RWPE2 (cell line): ENCODE measurements at regions not wholly inside any gene's neighbourhood (a gene's known extent, or its start where the extent isn't known, plus 50 kb on each side); places are given as distances from the start of the nearest gene placed in this dataset.

ENCODE experiments used
- ATAC-seq: fragments of 200-7000 bp; cut with Tn5 transposase; 3 replicates; pipeline ENCODE4 v1.9.1; 2021; ENCODE audit warnings: low read depth
- DNase-seq: peaks from one replicate; pipeline ENCODE4 v3.0.0-alpha.2; 2020; ENCODE audit warnings: low spot score
- H3K27ac ChIP-seq: fragments of 450-650 bp; 2 replicates; pipeline ENCODE4 v1.5.1; 2017; ENCODE audit warnings: mild to moderate bottlenecking; ENCODE audit not compliant: poor library complexity, severe bottlenecking
- H3K27me3 ChIP-seq: fragments of 250-450 bp; sonication (Bioruptor Pico); 2 replicates; pipeline ENCODE4 v1.5.1; 2021; ENCODE audit warnings: mild to moderate bottlenecking, moderate library complexity; ENCODE audit not compliant: insufficient read depth, poor library complexity, severe bottlenecking
- H3K36me3 ChIP-seq: fragments of 250-450 bp; sonication (Bioruptor Pico); 2 replicates; pipeline ENCODE4 v1.5.1; 2020; ENCODE audit warnings: low read depth, mild to moderate bottlenecking, moderate library complexity
- H3K4me1 ChIP-seq: fragments of 250-450 bp; sonication (Bioruptor Pico); 2 replicates; pipeline ENCODE4 v1.5.1; 2021; ENCODE audit warnings: mild to moderate bottlenecking, moderate library complexity; ENCODE audit not compliant: insufficient read depth, poor library complexity, severe bottlenecking
- H3K4me3 ChIP-seq: fragments of 250-450 bp; sonication (Bioruptor Pico); 2 replicates; pipeline ENCODE4 v1.5.1; 2021; ENCODE audit warnings: mild to moderate bottlenecking, moderate library complexity; ENCODE audit not compliant: severe bottlenecking
- H3K9me3 ChIP-seq: fragments of 250-450 bp; sonication (Bioruptor Pico); 2 replicates; pipeline ENCODE4 v1.5.1; 2021; ENCODE audit warnings: mild to moderate bottlenecking, moderate library complexity; ENCODE audit not compliant: severe bottlenecking
- CTCF ChIP-seq: fragments of 450-650 bp; IDR thresholded peaks from one replicate; pipeline ENCODE4 v1.5.1; 2017; ENCODE audit warnings: mild to moderate bottlenecking, moderate library complexity; ENCODE audit not compliant: poor library complexity, severe bottlenecking

GRCh38 chr3:73197187-73197586, 135.7 kb downstream of the EBLN2 start:
- H3K27ac ChIP-seq = no peak overlapping the region
- no peak overlapping the region for H3K4me3 ChIP-seq
- H3K9me3 ChIP-seq = no peaks in the 10 kb centered on the region
- no peaks in the 10 kb centered on the region for H3K4me1 ChIP-seq
- TF ChIP-seq CTCF = no peak
- no peaks in the 10 kb centered on the region for H3K36me3 ChIP-seq
- H3K27me3 ChIP-seq = no peaks in the 10 kb centered on the region
- ATAC-seq (no peak), DNase-seq (no peak)

GRCh38 chr3:73203101-73203500, 141.6 kb downstream of the EBLN2 start:
- H3K27ac ChIP-seq = no peak overlapping the region
- H3K9me3 ChIP-seq = no peaks in the 10 kb centered on the region
- H3K27me3 ChIP-seq = no peaks in the 10 kb centered on the region
- ATAC-seq = no peak
- H3K4me1 ChIP-seq = no peaks in the 10 kb centered on the region
- DNase-seq = no peak
- H3K4me3 ChIP-seq = no peak overlapping the region
- no peak for TF ChIP-seq CTCF
- no peaks in the 10 kb centered on the region for H3K36me3 ChIP-seq

- TF ChIP-seq CTCF = no peak
- no peak overlapping the region for H3K27ac ChIP-seq
- ATAC-seq (no peak), DNase-seq (no peak)
- H3K9me3 ChIP-seq = no peaks in the 10 kb centered on the region
- H3K27me3 ChIP-seq = no peaks in the 10 kb centered on the region
- no peaks in the 10 kb centered on the region for H3K36me3 ChIP-seq
- H3K4me3 ChIP-seq = no peak overlapping the region
- no peaks in the 10 kb centered on the region for H3K4me1 ChIP-seq
These were observed 142.2 kb downstream of the EBLN2 start for GRCh38 chr3:73203633-73204032.

- ATAC-seq (no peak), DNase-seq (no peak)
- Histone ChIP-seq H3K9me3 (no peaks in the 10 kb centered on the region), H3K4me1 (no peaks in the 10 kb centered on the region), H3K4me3 (no peak overlapping the region), H3K36me3 (no peaks in the 10 kb centered on the region), H3K27me3 (no peaks in the 10 kb centered on the region), H3K27ac (no peak overlapping the region)
- no peak for TF ChIP-seq CTCF
These were observed 143.4 kb downstream of the EBLN2 start for GRCh38 chr3:73204841-73205240.

GRCh38 chr3:73206030-73206429, 144.6 kb downstream of the EBLN2 start:
- no peak overlapping the region for H3K27ac ChIP-seq
- no peaks in the 10 kb centered on the region for H3K9me3 ChIP-seq
- no peaks in the 10 kb centered on the region for H3K27me3 ChIP-seq
- ATAC-seq (no peak), DNase-seq (no peak)
- H3K4me3 ChIP-seq = no peak overlapping the region
- TF ChIP-seq CTCF = no peak
- no peaks in the 10 kb centered on the region for H3K36me3 ChIP-seq
- H3K4me1 ChIP-seq = no peaks in the 10 kb centered on the region
